CD4-positive, alpha-beta T cell (primary cell): ENCODE measurements at regions not wholly inside any gene's neighbourhood (a gene's known extent, or its start where the extent isn't known, plus 50 kb on each side); places are given as distances from the start of the nearest gene placed in this dataset.

ENCODE experiments used
- ATAC-seq: fragments of 200-7000 bp; cut with Tn5 transposase; one replicate; pipeline ENCODE4 v1.10.0; 2022; ENCODE audit warnings: mild to moderate bottlenecking; ENCODE audit not compliant: poor library complexity
- CTCF ChIA-PET: fragments of 350-600 bp; sonication (Branson Sonifier 250); formaldehyde crosslinking; loops from one replicate; lab custom pipeline; 2021; ENCODE audit warnings: antibody characterized with exemption, inconsistent platforms; lab: Charles Lee
- POLR2A ChIA-PET: fragments of 350-600 bp; sonication (Branson Sonifier 250); formaldehyde crosslinking; loops from one replicate; lab custom pipeline; 2021; ENCODE audit warnings: antibody characterized with exemption, inconsistent platforms; lab: Charles Lee
- DNase-seq, 14 experiments: peaks; one replicate each; pipeline ENCODE4 v3.0.0-alpha.2; 2013 to 2020; ENCODE audit warnings: mixed read lengths in 2 of 14
- H3K27ac ChIP-seq, 2 donors: one replicate each; pipeline versions ENCODE4 v1.5.1 to v1.7.0; 2013; ENCODE audit warnings: low read length in 2 of 2, low read depth in 1 of 2, mild to moderate bottlenecking in 1 of 2
- H3K27me3 ChIP-seq, 2 experiments: 1 replicate in 1 of 2; 2 replicates in 1 of 2; pipeline versions ENCODE4 v1.6.1 to v1.7.0; 2013; ENCODE audit warnings: low read length in 2 of 2, control low read depth in 1 of 2, mild to moderate bottlenecking in 1 of 2, moderate library complexity in 1 of 2; ENCODE audit not compliant: insufficient read depth in 2 of 2, control insufficient read depth in 1 of 2
- H3K36me3 ChIP-seq: one replicate; pipeline ENCODE4 v1.6.1; 2013; ENCODE audit warnings: low read length, control low read depth; ENCODE audit not compliant: insufficient read depth
- H3K4me1 ChIP-seq: one replicate; pipeline ENCODE4 v1.6.1; 2013; ENCODE audit warnings: low read length, control low read depth; ENCODE audit not compliant: insufficient read depth
- H3K4me3 ChIP-seq: one replicate; pipeline ENCODE4 v1.5.1; 2013; ENCODE audit warnings: mild to moderate bottlenecking, low read length, moderate library complexity
- H3K9me3 ChIP-seq, 2 experiments: 1 replicate in 1 of 2; 2 replicates in 1 of 2; pipeline versions ENCODE4 v1.6.1 to v1.7.0; 2013; ENCODE audit warnings: low read length in 2 of 2, mild to moderate bottlenecking in 2 of 2, control low read depth in 1 of 2, moderate library complexity in 1 of 2; ENCODE audit not compliant: control insufficient read depth in 1 of 2, insufficient read depth in 1 of 2
- H3K27ac Mint-ChIP-seq: one replicate; pipeline ENCODE4 v1.8.0; 2020; ENCODE audit warnings: mixed read lengths
- H3K27me3 Mint-ChIP-seq: one replicate; pipeline ENCODE4 v1.8.0; 2021; ENCODE audit warnings: mixed read lengths
- H3K36me3 Mint-ChIP-seq: one replicate; pipeline ENCODE4 v1.8.0; 2021; ENCODE audit warnings: low read depth, mixed read lengths
- H3K4me1 Mint-ChIP-seq: one replicate; pipeline ENCODE4 v1.8.0; 2021; ENCODE audit warnings: low read depth, mixed read lengths
- H3K4me3 Mint-ChIP-seq: one replicate; pipeline ENCODE4 v1.8.0; 2020; ENCODE audit warnings: mild to moderate bottlenecking, mixed read lengths
- H3K9me3 Mint-ChIP-seq: one replicate; pipeline ENCODE4 v1.8.0; 2020; ENCODE audit warnings: mixed read lengths
- CTCF ChIP-seq: fragments of 200-600 bp; IDR thresholded peaks from one replicate; pipeline ENCODE4 v1.8.0; 2022; ENCODE audit warnings: antibody characterized with exemption, mild to moderate bottlenecking
- intact Hi-C, 2 experiments: fragments of 100-400 bp; cut with DNase I in 1 of 2; cut with micrococcal nuclease in 1 of 2; formaldehyde crosslinking; loops; one replicate each; pipeline versions ENCODE4 v1.15.1 to v1.9.0; 2023 to 2025; cut with DNase I, micrococcal nuclease

GRCh38 chr22:48037618-48038017, 1275.2 kb downstream of the TBC1D22A start:
- no peaks in the 10 kb centered on the region for H3K9me3 Mint-ChIP-seq
- no peaks in the 10 kb centered on the region for H3K36me3 Mint-ChIP-seq
- peaks cover 0 to 3% of the 10 kb centered on the region in 2 experiments for H3K9me3 ChIP-seq
- peaks cover 0 to 5% of the 10 kb centered on the region in 2 experiments for H3K27me3 ChIP-seq
- TF ChIP-seq CTCF = no peak
- no peaks in the 10 kb centered on the region for H3K4me1 Mint-ChIP-seq
- H3K27ac Mint-ChIP-seq = no peak overlapping the region
- H3K4me3 ChIP-seq = no peak overlapping the region
- CTCF ChIA-PET = no interaction called here
- no peak overlapping the region for H3K27ac ChIP-seq
- H3K27me3 Mint-ChIP-seq = peaks cover 22% of the 10 kb centered on the region
- POLR2A ChIA-PET = no interaction called here
- no peaks in the 10 kb centered on the region for H3K4me1 ChIP-seq
- no peaks in the 10 kb centered on the region for H3K36me3 ChIP-seq
- ATAC-seq (no peak), DNase-seq (no peak)
- intact Hi-C loops = no loop called here
- H3K4me3 Mint-ChIP-seq = no peak overlapping the region

- Histone ChIP-seq H3K4me1 (no peaks in the 10 kb centered on the region), H3K27me3 (peaks cover 0 to 5% of the 10 kb centered on the region in 2 experiments), H3K27ac (no peak overlapping the region), H3K4me3 (no peak overlapping the region), H3K36me3 (no peaks in the 10 kb centered on the region), H3K9me3 (peaks cover 0 to 3% of the 10 kb centered on the region in 2 experiments)
- no peaks in the 10 kb centered on the region for H3K4me1 Mint-ChIP-seq
- DNase-seq (no peak), ATAC-seq (no peak)
- no peaks in the 10 kb centered on the region for H3K9me3 Mint-ChIP-seq
- intact Hi-C loops = no loop called here
- POLR2A ChIA-PET = no interaction called here
- no peak for TF ChIP-seq CTCF
- CTCF ChIA-PET = no interaction called here
- H3K36me3 Mint-ChIP-seq = no peaks in the 10 kb centered on the region
- H3K27me3 Mint-ChIP-seq = peaks cover 17% of the 10 kb centered on the region
- no peak overlapping the region for H3K4me3 Mint-ChIP-seq
- no peak overlapping the region for H3K27ac Mint-ChIP-seq
Measured at GRCh38 chr22:48035897-48036296, 1273.4 kb downstream of the TBC1D22A start.

GRCh38 chr22:48031589-48031988, 1269.1 kb downstream of the TBC1D22A start:
- Mint-ChIP-seq H3K9me3 (no peaks in the 10 kb centered on the region), H3K27me3 (peaks cover 6% of the 10 kb centered on the region), H3K27ac (no peak overlapping the region), H3K36me3 (no peaks in the 10 kb centered on the region), H3K4me1 (no peaks in the 10 kb centered on the region), H3K4me3 (no peak overlapping the region)
- ATAC-seq = no peak
- intact Hi-C loops = no loop called here
- no peak overlapping the region for H3K4me3 ChIP-seq
- no peaks in the 10 kb centered on the region for H3K36me3 ChIP-seq
- POLR2A ChIA-PET = no interaction called here
- TF ChIP-seq CTCF = no peak
- DNase-seq = no peak
- H3K27ac ChIP-seq = no peak overlapping the region
- H3K9me3 ChIP-seq = no peaks in the 10 kb centered on the region
- CTCF ChIA-PET = no interaction called here
- H3K4me1 ChIP-seq = no peaks in the 10 kb centered on the region
- peaks cover 0 to 5% of the 10 kb centered on the region in 2 experiments for H3K27me3 ChIP-seq
